ENCODE measurements at regions not wholly inside any gene's neighbourhood (a gene's known extent, or its start where the extent isn't known, plus 50 kb on each side); places are given as distances from the start of the nearest gene placed in this dataset.
A peak's percentile ranks its signal among the peaks of the same experiment; 100 is the strongest.

DNA sequence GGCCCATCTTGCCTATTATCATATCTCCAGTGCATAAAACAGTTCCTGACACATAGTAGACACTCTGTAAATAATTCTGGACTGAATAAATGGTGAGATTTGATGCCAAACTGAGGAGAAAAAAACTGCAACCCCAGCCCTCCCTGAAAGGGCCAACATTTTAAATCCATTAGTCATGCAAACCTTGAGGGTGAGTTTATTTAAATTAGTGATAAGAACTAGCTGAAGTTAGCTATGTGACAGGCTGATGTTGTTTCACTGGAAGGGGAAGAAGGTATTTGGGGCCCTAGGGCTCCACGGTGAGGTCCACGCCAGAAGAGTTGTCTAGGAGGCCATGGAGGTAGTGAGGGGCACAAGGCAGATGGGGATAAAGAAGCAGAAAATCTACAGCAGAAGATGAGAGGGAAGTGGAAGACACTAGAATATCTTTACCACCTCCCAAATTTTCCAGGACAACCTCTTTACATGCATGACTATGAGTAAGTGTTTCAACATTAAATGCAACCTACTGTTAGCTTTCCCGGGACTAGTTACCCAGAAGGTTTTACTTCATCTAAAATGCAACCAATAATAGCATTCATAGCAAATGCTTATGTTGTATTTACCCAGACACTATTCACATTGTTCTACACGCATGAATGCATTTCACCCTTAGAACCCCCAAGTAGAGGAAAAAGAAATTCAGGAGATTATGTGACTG is 183.2 kb upstream of the LYZL1 start (continued):
- TF ChIP-seq NANOG (IDR thresholded peaks at IDR 0.05; ENCODE audit: borderline replicate concordance) (no peak), EZH2phosphoT487 (IDR thresholded peaks at IDR 0.05; ENCODE audit: unreplicated experiment) (no peak), JUNB (IDR thresholded peaks at IDR 0.05; ENCODE audit: unreplicated experiment) (no peak), POLR2AphosphoS5 (IDR thresholded peaks at IDR 0.05; ENCODE audit: low read depth) (no peak), STAT1 (IDR thresholded peaks at IDR 0.05; ENCODE audit: unreplicated experiment) (no peak), ZNF114 (CRISPR knock-in tag; IDR thresholded peaks at IDR 0.05) (no peak), ZNF331 (CRISPR knock-in tag; IDR thresholded peaks at IDR 0.05; ENCODE audit: low read depth) (no peak), EZH2 (IDR thresholded peaks at IDR 0.05; ENCODE audit: low read depth, unreplicated experiment) (no peak)
- TF ChIP-seq, protein P1, sequence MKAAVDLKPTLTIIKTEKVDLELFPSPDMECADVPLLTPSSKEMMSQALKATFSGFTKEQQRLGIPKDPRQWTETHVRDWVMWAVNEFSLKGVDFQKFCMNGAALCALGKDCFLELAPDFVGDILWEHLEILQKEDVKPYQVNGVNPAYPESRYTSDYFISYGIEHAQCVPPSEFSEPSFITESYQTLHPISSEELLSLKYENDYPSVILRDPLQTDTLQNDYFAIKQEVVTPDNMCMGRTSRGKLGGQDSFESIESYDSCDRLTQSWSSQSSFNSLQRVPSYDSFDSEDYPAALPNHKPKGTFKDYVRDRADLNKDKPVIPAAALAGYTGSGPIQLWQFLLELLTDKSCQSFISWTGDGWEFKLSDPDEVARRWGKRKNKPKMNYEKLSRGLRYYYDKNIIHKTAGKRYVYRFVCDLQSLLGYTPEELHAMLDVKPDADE (IDR thresholded peaks at IDR 0.05) = no peak

GRCh38 chr10:29106287-29106686 is 182.6 kb upstream of the LYZL1 start:
- DNase-seq (ENCODE audit: low spot score) = no peak
- no peaks in the 10 kb centered on the region for H3K36me3 ChIP-seq (ENCODE audit: insufficient read depth)
- H3F3A ChIP-seq (replicated peaks; ENCODE audit: low read depth) = no peaks in the 10 kb centered on the region
- Mint-ChIP-seq H3K36me3 (ENCODE audit: low read depth) (no peaks in the 10 kb centered on the region), H3K27ac (no peak overlapping the region), H3K4me1 (peaks cover 2% of the 10 kb centered on the region; the same call in 1 of the 3 replicates), H3K9me3 (peaks cover 7% of the 10 kb centered on the region; the same call in 2 of the 3 replicates), H3K27me3 (ENCODE audit: insufficient read depth, low read depth, poor library complexity) (peaks cover 3% of the 10 kb centered on the region), H3K4me3 (no peak overlapping the region)
- H3K27me3 ChIP-seq (ENCODE audit: insufficient read depth) = no peaks in the 10 kb centered on the region
- H3K27ac ChIP-seq (ENCODE audit: low read depth) = no peak overlapping the region
- no peak overlapping the region for H3K4me2 ChIP-seq
- H2AFZ ChIP-seq = 0 out of 2 replicates have a peak overlapping the region, but pooled peaks have one; percentile 18
- H3K4me1 ChIP-seq (ENCODE audit: insufficient read depth) = no peaks in the 10 kb centered on the region
- H3K9me2 ChIP-seq (ENCODE audit: insufficient read depth) = peaks cover 13% of the 10 kb centered on the region
- no peak for ATAC-seq
- no peaks in the 10 kb centered on the region for H3K79me2 ChIP-seq (replicated peaks; ENCODE audit: insufficient read depth)
- no peaks in the 10 kb centered on the region for H4K20me1 ChIP-seq (replicated peaks; ENCODE audit: insufficient read depth)
- H3K4me3 ChIP-seq = no peak overlapping the region
- TF ChIP-seq REST (IDR thresholded peaks at IDR 0.05; ENCODE audit: unreplicated experiment) (no peak), CREB1 (CRISPR knock-in tag; IDR thresholded peaks at IDR 0.05; ENCODE audit: low read depth) (no peak), ZNF114 (CRISPR knock-in tag; IDR thresholded peaks at IDR 0.05) (no peak), JUNB (IDR thresholded peaks at IDR 0.05; ENCODE audit: unreplicated experiment) (no peak), NANOG (IDR thresholded peaks at IDR 0.05; ENCODE audit: borderline replicate concordance) (no peak), POLR2AphosphoS5 (IDR thresholded peaks at IDR 0.05; ENCODE audit: low read depth) (no peak), EZH2phosphoT487 (IDR thresholded peaks at IDR 0.05; ENCODE audit: unreplicated experiment) (no peak), ZNF331 (CRISPR knock-in tag; IDR thresholded peaks at IDR 0.05; ENCODE audit: low read depth) (no peak)
- TF ChIP-seq, protein P2, sequence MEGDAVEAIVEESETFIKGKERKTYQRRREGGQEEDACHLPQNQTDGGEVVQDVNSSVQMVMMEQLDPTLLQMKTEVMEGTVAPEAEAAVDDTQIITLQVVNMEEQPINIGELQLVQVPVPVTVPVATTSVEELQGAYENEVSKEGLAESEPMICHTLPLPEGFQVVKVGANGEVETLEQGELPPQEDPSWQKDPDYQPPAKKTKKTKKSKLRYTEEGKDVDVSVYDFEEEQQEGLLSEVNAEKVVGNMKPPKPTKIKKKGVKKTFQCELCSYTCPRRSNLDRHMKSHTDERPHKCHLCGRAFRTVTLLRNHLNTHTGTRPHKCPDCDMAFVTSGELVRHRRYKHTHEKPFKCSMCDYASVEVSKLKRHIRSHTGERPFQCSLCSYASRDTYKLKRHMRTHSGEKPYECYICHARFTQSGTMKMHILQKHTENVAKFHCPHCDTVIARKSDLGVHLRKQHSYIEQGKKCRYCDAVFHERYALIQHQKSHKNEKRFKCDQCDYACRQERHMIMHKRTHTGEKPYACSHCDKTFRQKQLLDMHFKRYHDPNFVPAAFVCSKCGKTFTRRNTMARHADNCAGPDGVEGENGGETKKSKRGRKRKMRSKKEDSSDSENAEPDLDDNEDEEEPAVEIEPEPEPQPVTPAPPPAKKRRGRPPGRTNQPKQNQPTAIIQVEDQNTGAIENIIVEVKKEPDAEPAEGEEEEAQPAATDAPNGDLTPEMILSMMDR (conservative IDR thresholded peaks at IDR 0.05; ENCODE audit: low read depth in 2 of 2) = no peak
- TF ChIP-seq, protein P1 (IDR thresholded peaks at IDR 0.05) = no peak

Data from GM23338 (cell line).